K562 (cell line): ENCODE measurements at regions not wholly inside any gene's neighbourhood (a gene's known extent, or its start where the extent isn't known, plus 50 kb on each side); places are given as distances from the start of the nearest gene placed in this dataset.

Source experiments
- BDP1 ChIP-seq: IDR thresholded peaks from 3 replicates; pipeline ENCODE4 v1.6.1; 2011; ENCODE audit not compliant: insufficient read length, insufficient read depth
- BHLHE40 ChIP-seq: IDR thresholded peaks from 2 replicates; pipeline ENCODE4 v1.6.1; 2011; ENCODE audit warnings: low read length, improper control_type of control experiment
- CTCF ChIP-seq, 3 experiments: IDR thresholded peaks in 2 of 3; conservative IDR thresholded peaks in 1 of 3; 2 replicates each; pipeline ENCODE4 v1.5.1; 2011 to 2012; ENCODE audit warnings: low read length in 3 of 3, mild to moderate bottlenecking in 3 of 3, control low read depth in 2 of 3, improper control_type of control experiment in 1 of 3, inconsistent platforms in 1 of 3, low read depth in 1 of 3, mixed read lengths in 1 of 3, moderate library complexity in 1 of 3; ENCODE audit not compliant: insufficient read depth in 2 of 3
- EHMT2 ChIP-seq: fragments of 450-650 bp; IDR thresholded peaks from 2 replicates; pipeline ENCODE4 v1.6.1; 2018; ENCODE audit warnings: antibody characterized with exemption
- ELF1 ChIP-seq: fragments of 200-800 bp; sonication (Bioruptor generic); IDR thresholded peaks from 2 replicates; pipeline ENCODE4 v1.6.1; 2016; ENCODE audit warnings: missing genetic modification characterization, missing compliant biosample characterization
- PREB ChIP-seq: sonication (generic); formaldehyde crosslinking; IDR thresholded peaks from 2 replicates; pipeline ENCODE4 v1.8.1; 2023; ENCODE audit warnings: mild to moderate bottlenecking, missing genetic modification reagents
- TARDBP ChIP-seq: fragments of 450-650 bp; IDR thresholded peaks from 2 replicates; pipeline ENCODE4 v1.6.1; 2016
- ZBTB33 ChIP-seq: sonication (generic); formaldehyde crosslinking; IDR thresholded peaks from 2 replicates; pipeline ENCODE4 v1.8.1; 2023; ENCODE audit warnings: mild to moderate bottlenecking, missing genetic modification reagents
- ZNF589 ChIP-seq: fragments of 200-800 bp; sonication (Bioruptor generic); IDR thresholded peaks from 2 replicates; pipeline ENCODE4 v1.6.1; 2016; ENCODE audit warnings: low read depth, missing genetic modification characterization, missing compliant biosample characterization

- TF ChIP-seq BHLHE40: no peak
- no peak for TF ChIP-seq PREB (CRISPR knock-in tag)
- no peak for TF ChIP-seq EHMT2
- no peak for TF ChIP-seq TARDBP
- TF ChIP-seq ZBTB33: no peak
- no peak for TF ChIP-seq ELF1 (tag)
- no peak for TF ChIP-seq BDP1
- no peak for TF ChIP-seq CTCF (IDR thresholded peaks at IDR 0.05 in 2 of 3, conservative IDR thresholded peaks at IDR 0.05 in 1 of 3; ENCODE audit: insufficient read depth in 2 of 3, low read depth in 1 of 3, low read length in 3 of 3)
- no peak for TF ChIP-seq ZNF589 (CRISPR knock-in tag)
Measured at GRCh38 chr15:94700211-94700610, 468.9 kb downstream of the MCTP2 start.
